GM06990 (cell line): ENCODE measurements at regions not wholly inside any gene's neighbourhood (a gene's known extent, or its start where the extent isn't known, plus 50 kb on each side); places are given as distances from the start of the nearest gene placed in this dataset.

ENCODE experiments used
- DNase-seq: peaks from one replicate; pipeline ENCODE4 v3.0.0-alpha.2; 2011; ENCODE audit not compliant: insufficient read length; ENCODE audit errors: extremely low read depth
- H3K27me3 ChIP-seq: replicated peaks from 2 replicates; pipeline ENCODE4 v1.6.0; 2011; ENCODE audit warnings: low read length; ENCODE audit not compliant: control insufficient read depth, insufficient read depth
- H3K36me3 ChIP-seq: 2 replicates; pipeline ENCODE4 v1.5.1; 2011; ENCODE audit warnings: low read length; ENCODE audit not compliant: control insufficient read depth, insufficient read depth
- H3K4me3 ChIP-seq: replicated peaks from 2 replicates; pipeline ENCODE4 v1.5.1; 2011; ENCODE audit warnings: low read depth, mild to moderate bottlenecking, control low read depth, low read length
- CTCF ChIP-seq: IDR thresholded peaks from 2 replicates; pipeline ENCODE4 v1.5.1; 2011; ENCODE audit warnings: low read length, control low read depth, mild to moderate bottlenecking, inconsistent platforms; ENCODE audit not compliant: insufficient read depth, poor library complexity, severe bottlenecking

GRCh38 chr14:76933515-76933914, 95.0 kb downstream of the IRF2BPL start:
- H3K4me3 ChIP-seq, result no peak overlapping the region
- no peaks in the 10 kb centered on the region for H3K27me3 ChIP-seq
- no peak for TF ChIP-seq CTCF
- DNase-seq, result no peak
- no peaks in the 10 kb centered on the region for H3K36me3 ChIP-seq

- Histone ChIP-seq H3K27me3 (no peaks in the 10 kb centered on the region), H3K36me3 (no peaks in the 10 kb centered on the region), H3K4me3 (no peak overlapping the region)
- TF ChIP-seq CTCF, result no peak
- no peak for DNase-seq
Observed at GRCh38 chr14:76931631-76932402, 96.7 kb downstream of the IRF2BPL start.

- Histone ChIP-seq H3K4me3 (no peak overlapping the region), H3K27me3 (no peaks in the 10 kb centered on the region), H3K36me3 (no peaks in the 10 kb centered on the region)
- TF ChIP-seq CTCF, result no peak
- no peak for DNase-seq
Observed at GRCh38 chr14:76930549-76930948, 98.0 kb downstream of the IRF2BPL start.

- Histone ChIP-seq H3K36me3 (no peaks in the 10 kb centered on the region), H3K4me3 (no peak overlapping the region), H3K27me3 (no peaks in the 10 kb centered on the region)
- no peak for TF ChIP-seq CTCF
- no peak for DNase-seq
Observed at GRCh38 chr14:76929927-76930326, 98.6 kb downstream of the IRF2BPL start.

GRCh38 chr14:76927971-76928700, 100.4 kb downstream of the IRF2BPL start:
- H3K36me3 ChIP-seq, result no peaks in the 10 kb centered on the region
- DNase-seq, result no peak
- no peak overlapping the region for H3K4me3 ChIP-seq

More at GRCh38 chr14:76927971-76928700, 100.4 kb downstream of the IRF2BPL start:
- H3K27me3 ChIP-seq, result no peaks in the 10 kb centered on the region
- TF ChIP-seq CTCF, result no peak
